GM12891 (cell line): ENCODE measurements at regions not wholly inside any gene's neighbourhood (a gene's known extent, or its start where the extent isn't known, plus 50 kb on each side); places are given as distances from the start of the nearest gene placed in this dataset.
"Not testable (repeated sequence)": the region's sequence is repeated elsewhere in the genome, so short reads cannot be mapped to it uniquely, and the experiment has no call there.

Experiments used
- DNase-seq: peaks from one replicate; pipeline ENCODE4 v3.0.0; 2011; ENCODE audit warnings: low spot score; ENCODE audit not compliant: insufficient read length
- FAIRE-seq: peaks from 2 replicates; lab custom pipeline; 2011; peaks lifted over from hg19 to GRCh38; lab: Jason Lieb, UNC
- PAX5 ChIP-seq: IDR thresholded peaks from 2 replicates; pipeline ENCODE4 v1.6.1; 2011; ENCODE audit warnings: low read length, moderate library complexity, mild to moderate bottlenecking; ENCODE audit not compliant: insufficient read depth, severe bottlenecking
- POLR2A ChIP-seq: IDR thresholded peaks from 2 replicates; pipeline ENCODE4 v1.6.1; 2011; ENCODE audit warnings: low read depth, low read length, control low read depth
- POLR2AphosphoS5 ChIP-seq: IDR thresholded peaks from 2 replicates; pipeline ENCODE4 v1.6.1; 2011; ENCODE audit warnings: low read depth, low read length, control low read depth
- POU2F2 ChIP-seq: IDR thresholded peaks from 2 replicates; pipeline ENCODE4 v1.6.1; 2011; ENCODE audit warnings: low read depth, mild to moderate bottlenecking, control low read depth, low read length, moderate library complexity
- SPI1 ChIP-seq: IDR thresholded peaks from 2 replicates; pipeline ENCODE4 v1.6.1; 2011; ENCODE audit warnings: low read depth, low read length, control low read depth
- TAF1 ChIP-seq: IDR thresholded peaks from 2 replicates; pipeline ENCODE4 v1.6.1; 2011; ENCODE audit warnings: low read depth, low read length, control low read depth

DNA sequence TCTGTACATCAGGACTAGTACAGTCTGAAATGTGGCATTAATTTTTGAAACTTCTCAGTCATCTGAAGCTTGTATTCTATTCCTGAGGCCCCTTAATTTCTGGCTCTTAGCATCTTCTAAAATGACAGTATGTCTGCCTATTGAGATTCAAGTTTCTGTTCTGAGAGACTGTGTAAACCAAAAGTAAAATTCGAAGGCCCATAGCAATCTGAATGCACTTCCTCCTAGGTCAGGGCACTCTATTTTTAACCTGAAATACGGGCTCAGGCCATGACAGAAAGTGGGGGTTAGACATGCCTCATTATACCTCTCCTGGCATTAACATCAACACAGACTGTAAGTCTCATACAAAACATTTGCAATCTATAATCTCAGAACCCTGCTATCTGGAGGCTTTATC is 584.4 kb downstream of the KLHL4 start:
- no peak for FAIRE-seq
- no peak for DNase-seq
- TF ChIP-seq SPI1 (no peak), POLR2A (no peak), POLR2AphosphoS5 (no peak), POU2F2 (no peak), TAF1 (no peak)

DNA sequence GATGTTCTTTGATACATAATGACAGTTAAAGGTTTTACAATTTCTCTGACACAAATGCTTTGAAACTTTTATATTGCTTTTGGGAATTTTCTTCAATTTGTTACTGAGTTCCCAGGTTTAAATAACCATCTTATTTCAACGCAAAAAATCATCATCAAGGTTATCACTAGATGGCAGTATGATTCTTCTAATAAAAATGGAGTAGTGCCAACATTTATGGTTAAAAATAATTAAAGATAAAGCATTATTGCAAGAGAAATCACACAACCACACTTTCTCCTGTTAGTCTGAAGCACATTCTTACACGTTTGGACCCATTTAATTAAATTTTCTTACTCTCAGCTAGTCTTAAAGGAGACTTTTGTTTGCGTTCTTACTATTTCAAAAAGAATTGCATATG is 611.3 kb upstream of the CPXCR1 start:
- FAIRE-seq (no peak), DNase-seq (no peak)
- TF ChIP-seq TAF1 (no peak), PAX5 (no peak), SPI1 (no peak), POLR2AphosphoS5 (no peak), POU2F2 (no peak), POLR2A (no peak)

DNA sequence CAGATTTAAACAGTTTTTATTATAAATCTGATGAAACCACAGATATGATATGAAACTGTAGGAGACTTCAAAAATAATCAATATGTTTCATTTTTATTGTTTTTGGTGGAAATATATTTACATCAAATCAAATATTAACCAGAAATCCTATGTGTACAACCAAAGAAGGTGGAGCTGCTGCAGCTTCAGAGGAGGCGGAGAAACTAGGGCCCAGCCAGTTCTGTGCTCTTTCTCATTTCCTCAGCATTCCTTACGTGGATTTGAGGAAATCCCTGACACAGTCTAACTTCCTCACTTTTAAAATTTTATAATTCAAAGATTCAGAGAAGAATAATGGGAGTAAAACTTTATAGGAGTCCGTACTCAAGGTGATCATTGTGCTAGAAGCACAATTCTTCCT is 610.7 kb upstream of the CPXCR1 start:
- no peak for FAIRE-seq
- no peak for TF ChIP-seq POU2F2
- no peak for TF ChIP-seq TAF1
- no peak for TF ChIP-seq POLR2AphosphoS5
- no peak for TF ChIP-seq PAX5
- DNase-seq: no peak

DNA sequence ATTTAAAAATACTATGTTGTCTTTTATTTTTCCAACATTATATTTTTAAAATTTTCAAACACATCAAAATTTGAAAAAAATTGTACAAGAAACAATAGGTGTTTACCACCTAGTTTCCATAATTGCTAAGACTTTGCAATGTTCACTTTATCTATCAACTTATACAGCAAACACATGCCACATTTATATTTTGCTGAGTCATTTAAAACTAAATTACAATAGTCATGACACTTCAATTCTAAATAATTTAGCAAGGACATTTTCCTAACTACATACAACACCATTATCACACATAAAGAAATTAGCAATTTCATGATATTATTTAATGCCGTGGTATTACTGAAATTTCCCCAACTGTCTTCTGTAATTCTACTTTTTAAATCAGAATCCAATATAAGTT is 600.4 kb upstream of the CPXCR1 start:
- TF ChIP-seq POU2F2 (no peak), TAF1 (no peak), PAX5 (no peak), SPI1 (no peak), POLR2A (no peak), POLR2AphosphoS5 (no peak)
- DNase-seq (no peak), FAIRE-seq (no peak)

DNA sequence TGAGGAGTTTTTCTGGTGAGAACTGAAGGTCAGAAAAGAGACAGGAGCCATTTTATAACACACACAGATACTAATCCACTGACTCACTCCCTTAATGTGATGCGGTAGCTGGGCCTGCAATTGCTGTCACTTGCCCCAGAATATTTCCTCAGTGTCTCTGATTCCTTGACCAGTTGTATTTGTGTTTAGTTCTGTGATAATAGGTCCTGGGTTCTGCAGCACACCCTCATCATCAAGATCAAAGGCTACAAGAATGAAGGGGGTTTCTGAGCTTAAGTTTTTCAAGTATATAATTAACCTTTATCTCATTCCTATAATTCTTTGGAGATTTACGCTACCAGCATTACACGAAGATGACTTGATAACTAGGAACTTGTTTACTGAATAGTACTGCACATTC is 576.5 kb upstream of the CPXCR1 start:
- FAIRE-seq (no peak), DNase-seq (no peak)
- no peak for TF ChIP-seq POU2F2
- TF ChIP-seq PAX5: no peak
- no peak for TF ChIP-seq POLR2A
- no peak for TF ChIP-seq POLR2AphosphoS5
- no peak for TF ChIP-seq SPI1
- no peak for TF ChIP-seq TAF1

DNA sequence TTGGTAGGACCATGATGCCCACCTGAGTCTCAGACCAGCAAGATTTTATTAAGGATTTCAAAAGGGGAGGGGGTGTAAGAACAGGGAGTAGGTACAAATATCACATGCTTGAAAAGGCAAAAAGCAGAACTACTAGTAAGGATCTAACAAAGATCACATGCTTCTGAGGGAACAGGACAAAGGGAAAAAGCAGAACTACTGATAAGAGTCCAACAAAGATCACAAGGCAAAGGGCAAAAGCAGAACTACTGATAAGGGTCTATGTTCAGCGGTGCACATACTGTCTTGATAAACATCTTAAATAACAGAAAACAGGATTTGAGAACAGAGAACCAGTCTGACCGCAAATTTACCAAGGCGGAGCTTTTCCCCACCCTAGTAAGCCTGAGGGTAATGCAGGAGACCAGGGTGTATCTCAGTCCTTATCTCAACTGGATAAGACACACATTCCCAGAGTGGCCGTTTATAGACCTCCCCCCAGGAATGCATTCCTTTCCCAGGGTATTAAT is 573.0 kb upstream of the CPXCR1 start:
- FAIRE-seq, DNase-seq: not testable (repeated sequence)

DNA sequence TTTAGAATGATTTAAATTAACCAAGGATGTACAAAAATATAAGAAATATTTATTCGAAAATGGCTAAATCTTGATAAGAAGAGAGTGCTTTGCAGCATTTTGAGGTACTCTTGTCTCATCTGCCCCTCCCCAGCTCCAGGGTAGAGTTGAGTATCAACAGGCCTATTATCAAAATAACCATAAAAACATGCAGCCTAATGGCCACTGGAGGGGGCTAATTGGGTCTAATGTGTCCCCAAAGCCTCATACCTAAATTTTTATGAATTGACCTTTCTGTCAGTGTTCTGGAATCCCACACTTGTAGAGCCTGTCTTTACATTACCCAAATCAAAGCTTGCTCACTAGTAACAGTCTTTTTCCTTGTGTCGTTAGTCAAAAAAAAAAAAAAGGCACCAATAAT is 544.9 kb upstream of the CPXCR1 start:
- DNase-seq: no peak
- FAIRE-seq: no peak
- TF ChIP-seq PAX5 (no peak), POLR2AphosphoS5 (no peak), SPI1 (no peak), POU2F2 (no peak), TAF1 (no peak), POLR2A (no peak)

DNA sequence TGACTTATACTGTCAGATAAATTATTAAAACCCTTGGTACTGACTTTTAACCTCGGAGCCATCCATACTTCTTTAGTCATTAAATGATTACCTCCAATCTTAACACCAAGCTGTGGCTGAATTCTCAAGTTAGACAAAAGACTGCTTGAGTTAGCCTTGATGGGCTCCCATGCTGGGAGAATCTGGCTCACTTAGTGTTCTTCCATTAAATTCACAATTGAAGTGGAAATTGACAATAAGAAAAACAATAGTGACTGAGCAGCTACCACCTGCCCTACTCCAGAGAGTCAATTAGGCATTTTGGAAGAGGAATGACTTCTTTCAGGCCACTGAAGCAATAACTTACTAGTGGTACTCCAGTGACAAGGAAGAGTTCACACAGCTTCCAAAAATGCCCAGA is 503.0 kb upstream of the CPXCR1 start:
- FAIRE-seq: no peak
- TF ChIP-seq TAF1: no peak
- TF ChIP-seq POLR2AphosphoS5: no peak
- TF ChIP-seq PAX5: no peak
- no peak for TF ChIP-seq POU2F2
- no peak for TF ChIP-seq POLR2A
- TF ChIP-seq SPI1: no peak
- no peak for DNase-seq

DNA sequence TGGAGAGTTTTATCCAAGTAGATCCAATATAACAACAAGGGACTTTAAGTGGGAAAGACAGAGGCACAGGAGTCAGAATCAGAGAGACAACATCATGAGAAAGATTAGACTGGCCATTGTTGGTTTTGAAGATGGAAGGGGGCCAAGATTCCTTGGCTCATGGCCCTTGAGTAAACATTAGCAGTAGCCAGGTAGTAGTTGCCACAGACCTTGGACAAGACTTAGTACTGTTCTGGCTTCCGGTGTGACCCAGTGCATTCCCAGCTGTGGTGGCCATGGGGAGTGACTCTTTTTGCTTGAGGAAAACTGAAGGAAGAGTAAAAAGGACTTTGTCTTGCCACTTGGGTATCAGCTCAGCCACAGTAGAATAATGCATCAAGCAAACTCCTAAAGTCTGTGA is 462.2 kb upstream of the CPXCR1 start:
- no peak for DNase-seq
- FAIRE-seq: no peak
- TF ChIP-seq POU2F2: no peak
- TF ChIP-seq TAF1: no peak
- TF ChIP-seq POLR2AphosphoS5: no peak
- no peak for TF ChIP-seq PAX5

DNA sequence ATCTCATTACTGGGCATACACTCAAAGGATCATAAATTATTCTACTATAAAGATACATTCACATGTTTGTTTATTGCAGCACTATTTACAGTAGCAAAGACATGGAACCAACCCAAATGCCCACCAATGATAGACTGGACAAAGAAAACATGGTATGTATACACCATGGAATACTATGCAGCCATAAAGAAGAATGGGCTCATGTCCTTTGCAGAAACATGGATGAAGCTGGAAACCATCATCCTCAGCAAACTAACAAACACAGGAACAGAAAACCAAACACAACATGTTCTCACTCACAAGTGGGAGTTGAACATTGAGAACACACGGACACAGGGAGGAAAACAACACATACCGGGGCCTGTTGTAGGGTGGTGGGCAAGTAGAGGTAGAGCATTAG is 433.1 kb upstream of the CPXCR1 start:
- not testable (repeated sequence) for FAIRE-seq, DNase-seq

DNA sequence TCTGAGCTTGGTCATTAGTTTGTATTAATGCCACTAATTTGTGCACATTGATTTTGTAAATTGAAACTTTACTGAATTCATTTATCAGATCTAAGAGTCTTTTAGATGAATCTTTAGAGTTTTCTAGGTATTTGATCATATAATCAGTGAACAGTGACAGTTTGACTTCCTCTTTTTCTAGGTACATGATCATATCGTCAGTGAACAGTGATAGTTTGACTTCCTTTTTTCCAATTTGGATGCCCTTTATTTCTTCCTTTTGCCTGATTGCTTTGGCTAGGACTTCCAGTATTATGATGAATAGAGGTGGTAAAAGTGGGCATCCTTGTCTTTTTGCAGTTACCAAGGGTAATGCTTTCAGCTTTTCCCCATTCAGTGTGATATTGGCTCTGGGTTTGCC is 421.4 kb upstream of the CPXCR1 start:
- TF ChIP-seq POLR2AphosphoS5 (no peak), POU2F2 (no peak)
- DNase-seq (no peak), FAIRE-seq (no peak)

DNA sequence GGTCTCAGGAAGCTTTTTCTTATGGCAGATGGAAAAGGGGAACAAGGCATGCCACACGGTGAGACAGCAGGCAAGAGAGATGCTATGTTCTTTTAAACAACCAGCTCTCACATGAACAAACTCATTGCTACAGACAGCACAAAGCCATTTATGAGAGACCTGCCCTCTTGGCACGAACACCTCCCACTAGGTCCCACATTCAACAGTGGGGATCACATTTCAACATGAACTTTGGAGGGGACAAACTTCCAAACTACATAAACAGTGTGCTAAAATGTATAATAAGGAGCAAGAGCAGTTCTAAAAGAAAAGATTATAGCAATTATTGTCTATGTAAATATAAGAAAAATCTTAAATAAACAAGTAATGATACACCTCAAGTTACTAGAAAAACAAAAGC is 391.8 kb upstream of the CPXCR1 start:
- no peak for FAIRE-seq
- DNase-seq: no peak
- no peak for TF ChIP-seq PAX5
- no peak for TF ChIP-seq POLR2AphosphoS5
- no peak for TF ChIP-seq TAF1
- no peak for TF ChIP-seq POLR2A

DNA sequence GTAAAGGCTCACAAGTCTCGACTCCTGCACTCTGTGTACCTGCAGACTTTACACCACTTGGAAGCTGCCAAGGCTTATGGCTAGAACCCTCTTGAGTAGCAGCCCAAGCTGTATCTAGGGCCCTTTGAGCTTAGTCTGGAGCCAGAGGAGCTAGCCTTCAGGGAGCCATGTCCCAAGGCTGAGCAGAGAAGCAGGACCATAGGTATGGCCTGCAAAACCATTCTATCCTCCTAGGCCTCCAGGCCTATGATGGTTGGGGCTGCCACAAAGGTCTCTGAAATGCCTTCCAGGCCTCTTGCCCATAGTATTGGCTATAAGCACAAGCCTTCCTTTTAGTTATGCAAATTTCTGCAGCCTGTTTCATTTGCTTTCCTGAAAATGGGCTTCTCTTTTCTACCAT is 380.7 kb upstream of the CPXCR1 start:
- no peak for TF ChIP-seq POLR2AphosphoS5
- no peak for TF ChIP-seq PAX5
- no peak for TF ChIP-seq TAF1
- no peak for TF ChIP-seq POU2F2
- TF ChIP-seq SPI1: no peak
- no peak for TF ChIP-seq POLR2A
- no peak for FAIRE-seq
- no peak for DNase-seq
